K562 (cell line): ENCODE measurements at regions not wholly inside any gene's neighbourhood (a gene's known extent, or its start where the extent isn't known, plus 50 kb on each side); places are given as distances from the start of the nearest gene placed in this dataset.

Experiments
- ATF6 ChIP-seq: sonication (generic); formaldehyde crosslinking; IDR thresholded peaks from 2 replicates; pipeline ENCODE4 v1.4.0; 2020; ENCODE audit warnings: mild to moderate bottlenecking, missing genetic modification reagents
- CHD4 ChIP-seq: fragments of 200-600 bp; sonication (generic); IDR thresholded peaks from 3 replicates; pipeline ENCODE4 v1.6.1; 2012; ENCODE audit warnings: low read depth, mild to moderate bottlenecking, mixed read lengths, low read length, inconsistent platforms; ENCODE audit not compliant: insufficient read depth, insufficient replicate concordance, poor library complexity, severe bottlenecking
- ERF ChIP-seq: fragments of 450-650 bp; formaldehyde crosslinking; IDR thresholded peaks from 2 replicates; pipeline ENCODE4 v1.4.0; 2020; ENCODE audit warnings: mild to moderate bottlenecking, mixed read lengths
- HDAC2 ChIP-seq: fragments of 450-650 bp; IDR thresholded peaks from 2 replicates; pipeline ENCODE4 v1.6.1; 2016; ENCODE audit warnings: mild to moderate bottlenecking
- HNRNPH1 ChIP-seq: fragments of 200-400 bp; formaldehyde crosslinking; optimal IDR thresholded peaks from 2 replicates; pipeline ENCODE3; 2017; ENCODE audit warnings: low read depth, mild to moderate bottlenecking, low read length, moderate library complexity
- ILK ChIP-seq: fragments of 450-650 bp; IDR thresholded peaks from 2 replicates; pipeline ENCODE4 v1.6.1; 2016; ENCODE audit warnings: missing genetic modification characterization, low read depth, mild to moderate bottlenecking, missing compliant biosample characterization, moderate library complexity, borderline replicate concordance
- SUPT5H ChIP-seq: fragments of 450-650 bp; IDR thresholded peaks from 2 replicates; pipeline ENCODE4 v1.6.1; 2016
- TBL1XR1 ChIP-seq, 2 experiments: IDR thresholded peaks; 2 replicates each; pipeline ENCODE4 v1.6.1; 2012; ENCODE audit warnings: improper control_type of control experiment in 2 of 2, low read length in 2 of 2, mild to moderate bottlenecking in 1 of 2
- TCF3 ChIP-seq: sonication (generic); formaldehyde crosslinking; IDR thresholded peaks from 2 replicates; pipeline ENCODE4 v1.4.0; 2020; ENCODE audit warnings: mild to moderate bottlenecking, missing genetic modification reagents
- ZMIZ1 ChIP-seq, 2 experiments: fragments of 150-350 bp in 1 of 2; IDR thresholded peaks; 2 replicates each; pipeline ENCODE4 v1.6.1; 2012 to 2016; ENCODE audit warnings: low read depth in 2 of 2, low read length in 2 of 2, mild to moderate bottlenecking in 1 of 2, moderate library complexity in 1 of 2
- ZNF445 ChIP-seq: fragments of 250-450 bp; sonication (Bioruptor Pico); IDR thresholded peaks from 2 replicates; pipeline ENCODE4 v1.4.0; 2020; ENCODE audit warnings: low read depth, mild to moderate bottlenecking, moderate library complexity
- ZNF780A ChIP-seq: fragments of 250-450 bp; sonication (Bioruptor Pico); IDR thresholded peaks from 2 replicates; pipeline ENCODE4 v1.5.0; 2021; ENCODE audit warnings: mild to moderate bottlenecking

- no peak for TF ChIP-seq ZMIZ1 (IDR thresholded peaks at IDR 0.05; ENCODE audit: low read depth in 2 of 2, low read length in 2 of 2)
- no peak for TF ChIP-seq ILK (tag)
- no peak for TF ChIP-seq ZNF445
- no peak for TF ChIP-seq TCF3 (CRISPR knock-in tag)
- no peak for TF ChIP-seq CHD4
- TF ChIP-seq ERF (CRISPR knock-in tag): no peak
- no peak for TF ChIP-seq SUPT5H
- no peak for TF ChIP-seq TBL1XR1 (IDR thresholded peaks at IDR 0.05; ENCODE audit: low read length in 2 of 2)
- TF ChIP-seq ZNF780A: no peak
- no peak for TF ChIP-seq HNRNPH1
- no peak for TF ChIP-seq HDAC2
- no peak for TF ChIP-seq ATF6 (CRISPR knock-in tag)
These were observed 104.1 kb upstream of the ZNF462 start (continued) for GRCh38 chr9:106758911-106759310.
